HL-60 (cell line): ENCODE measurements at regions not wholly inside any gene's neighbourhood (a gene's known extent, or its start where the extent isn't known, plus 50 kb on each side); places are given as distances from the start of the nearest gene placed in this dataset.

Experiments
- CTCF ChIP-seq: IDR thresholded peaks from one replicate; pipeline ENCODE4 v1.5.1; 2011; ENCODE audit warnings: low read length, control low read depth, inconsistent platforms; ENCODE audit not compliant: insufficient read depth
- GABPA ChIP-seq: IDR thresholded peaks from 2 replicates; pipeline ENCODE4 v1.6.1; 2012; ENCODE audit warnings: low read depth
- POLR2AphosphoS5 ChIP-seq: IDR thresholded peaks from 2 replicates; pipeline ENCODE4 v1.6.1; 2012; ENCODE audit warnings: low read depth

DNA sequence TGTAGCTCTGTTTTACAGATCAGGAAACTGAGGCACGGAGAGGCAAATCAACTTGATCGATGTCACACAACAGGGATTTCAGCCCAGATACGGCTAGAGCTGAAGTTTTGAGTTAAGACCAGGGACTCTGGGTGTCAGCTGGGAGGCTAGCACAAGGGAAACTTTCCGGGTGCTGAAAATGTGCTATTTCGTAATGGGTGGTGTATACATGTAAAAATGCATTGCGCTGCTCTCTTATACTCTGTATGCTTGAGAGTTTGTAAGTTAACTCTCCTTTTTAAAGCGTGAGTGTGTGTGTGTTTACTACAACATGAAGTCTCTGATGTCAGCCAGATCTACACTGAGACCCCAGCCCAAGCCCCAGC, 227.6 kb downstream of the MN1 start:
- TF ChIP-seq POLR2AphosphoS5 (no peak), CTCF (no peak), GABPA (no peak)
